Fibroblast of upper back skin (primary cell): ENCODE measurements at regions not wholly inside any gene's neighbourhood (a gene's known extent, or its start where the extent isn't known, plus 50 kb on each side); places are given as distances from the start of the nearest gene placed in this dataset.
A peak's percentile ranks its signal among the peaks of the same experiment; 100 is the strongest.

Source experiments
- DNase-seq: peaks from one replicate; pipeline ENCODE4 v3.0.0-alpha.2; 2013

- DNase-seq: no peak
These were observed 892.0 kb downstream of the GATA3 start for GRCh38 chr10:8946451-8946850.

GRCh38 chr10:8950978-8951377, 896.5 kb downstream of the GATA3 start:
- DNase-seq: no peak

GRCh38 chr10:8951440-8952089, 897.1 kb downstream of the GATA3 start:
- DNase-seq: no peak

GRCh38 chr10:8956400-8956799, 901.9 kb downstream of the GATA3 start:
- DNase-seq: no peak

- no peak for DNase-seq
These were observed 907.8 kb downstream of the GATA3 start for GRCh38 chr10:8962249-8962648.

- DNase-seq: peak; percentile 40
These were observed 912.6 kb downstream of the GATA3 start for GRCh38 chr10:8967061-8967460.

- no peak for DNase-seq
These were observed 915.4 kb downstream of the GATA3 start for GRCh38 chr10:8969853-8970252.

- no peak for DNase-seq
These were observed 921.0 kb downstream of the GATA3 start for GRCh38 chr10:8975535-8975934.

GRCh38 chr10:8978100-8978499, 923.6 kb downstream of the GATA3 start:
- DNase-seq: no peak

- no peak for DNase-seq
These were observed 925.5 kb downstream of the GATA3 start for GRCh38 chr10:8979976-8980375.

- no peak for DNase-seq
These were observed 926.8 kb downstream of the GATA3 start for GRCh38 chr10:8981277-8981676.

GRCh38 chr10:8985651-8986050, 931.2 kb downstream of the GATA3 start:
- no peak for DNase-seq

- DNase-seq: no peak
These were observed 932.5 kb downstream of the GATA3 start for GRCh38 chr10:8986975-8987374.

- DNase-seq: no peak
These were observed 933.2 kb downstream of the GATA3 start for GRCh38 chr10:8987712-8988111.

- no peak for DNase-seq
These were observed 935.9 kb downstream of the GATA3 start for GRCh38 chr10:8990280-8990987.

GRCh38 chr10:8992009-8992408, 937.5 kb downstream of the GATA3 start:
- DNase-seq: no peak

- no peak for DNase-seq
These were observed 939.4 kb downstream of the GATA3 start for GRCh38 chr10:8993864-8994263.

GRCh38 chr10:8998751-8999150, 944.3 kb downstream of the GATA3 start:
- peak; percentile 38 for DNase-seq

- DNase-seq: no peak
These were observed 948.6 kb downstream of the GATA3 start for GRCh38 chr10:9003122-9003521.

- DNase-seq: no peak
These were observed 950.2 kb downstream of the GATA3 start for GRCh38 chr10:9004736-9005135.

GRCh38 chr10:9009505-9009904, 955.0 kb downstream of the GATA3 start:
- DNase-seq: no peak

GRCh38 chr10:9010093-9010492, 955.6 kb downstream of the GATA3 start:
- no peak for DNase-seq

GRCh38 chr10:9010931-9011670, 956.6 kb downstream of the GATA3 start:
- DNase-seq: no peak

GRCh38 chr10:9012312-9012711, 957.8 kb downstream of the GATA3 start:
- DNase-seq: peak; percentile 87
